ENCODE measurements at regions not wholly inside any gene's neighbourhood (a gene's known extent, or its start where the extent isn't known, plus 50 kb on each side); places are given as distances from the start of the nearest gene placed in this dataset.

GRCh38 chr4:174438711-174439110 lies 83.6 kb downstream of the HPGD start:
- no peak overlapping the region for H3K27ac Mint-ChIP-seq

DNA sequence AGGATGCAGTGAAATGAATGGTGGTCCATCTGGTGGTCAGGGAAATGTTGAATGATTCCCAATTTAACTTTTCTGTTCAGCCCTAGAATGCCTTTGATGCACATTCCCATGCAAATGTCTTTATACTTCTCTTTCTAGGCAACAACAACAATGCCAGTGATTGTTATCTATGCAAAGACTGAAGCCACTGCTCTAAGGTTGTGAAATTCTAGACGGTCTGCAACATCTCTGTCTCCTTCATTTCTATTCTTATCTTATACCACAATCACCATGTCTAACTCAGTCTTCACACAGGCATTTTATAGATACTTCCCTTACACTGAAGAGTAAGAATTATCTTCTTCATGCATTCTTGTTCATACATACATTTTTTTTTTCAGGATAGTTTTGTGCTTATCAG lies 84.5 kb downstream of the HPGD start:
- no peaks in the 10 kb centered on the region for H3K4me1 Mint-ChIP-seq (ENCODE audit: low read depth)
- no peak for DNase-seq
- no peak overlapping the region for H3K4me3 Mint-ChIP-seq
- no peaks in the 10 kb centered on the region for H3K27me3 Mint-ChIP-seq (ENCODE audit: insufficient read depth)
- H3K36me3 Mint-ChIP-seq (ENCODE audit: low read depth): no peaks in the 10 kb centered on the region
- no peak for TF ChIP-seq CTCF (IDR thresholded peaks at IDR 0.05)
- H3K9me3 Mint-ChIP-seq: peaks cover 11% of the 10 kb centered on the region
- no peak overlapping the region for H3K27ac Mint-ChIP-seq

More at GRCh38 chr4:174438711-174439110, 83.6 kb downstream of the HPGD start:
- no peak for TF ChIP-seq CTCF (IDR thresholded peaks at IDR 0.05)
- no peak overlapping the region for H3K4me3 Mint-ChIP-seq
- no peak for DNase-seq
- H3K9me3 Mint-ChIP-seq: peaks cover 11% of the 10 kb centered on the region
- H3K4me1 Mint-ChIP-seq (ENCODE audit: low read depth): no peaks in the 10 kb centered on the region
- H3K27me3 Mint-ChIP-seq (ENCODE audit: insufficient read depth): no peaks in the 10 kb centered on the region
- no peaks in the 10 kb centered on the region for H3K36me3 Mint-ChIP-seq (ENCODE audit: low read depth)

- Mint-ChIP-seq H3K27me3 (ENCODE audit: insufficient read depth) (no peaks in the 10 kb centered on the region), H3K4me1 (ENCODE audit: low read depth) (no peaks in the 10 kb centered on the region), H3K36me3 (ENCODE audit: low read depth) (no peaks in the 10 kb centered on the region), H3K4me3 (no peak overlapping the region), H3K9me3 (peaks cover 11% of the 10 kb centered on the region), H3K27ac (no peak overlapping the region)
- TF ChIP-seq CTCF (IDR thresholded peaks at IDR 0.05): no peak
- no peak for DNase-seq
Measured at GRCh38 chr4:174437324-174437723, 85.0 kb downstream of the HPGD start.

- Mint-ChIP-seq H3K9me3 (peaks cover 7% of the 10 kb centered on the region), H3K27me3 (ENCODE audit: insufficient read depth) (no peaks in the 10 kb centered on the region), H3K27ac (no peak overlapping the region), H3K4me1 (ENCODE audit: low read depth) (no peaks in the 10 kb centered on the region), H3K4me3 (no peak overlapping the region), H3K36me3 (ENCODE audit: low read depth) (no peaks in the 10 kb centered on the region)
- no peak for DNase-seq
- no peak for TF ChIP-seq CTCF (IDR thresholded peaks at IDR 0.05)
Measured at GRCh38 chr4:174436377-174436776, 85.9 kb downstream of the HPGD start.

DNA sequence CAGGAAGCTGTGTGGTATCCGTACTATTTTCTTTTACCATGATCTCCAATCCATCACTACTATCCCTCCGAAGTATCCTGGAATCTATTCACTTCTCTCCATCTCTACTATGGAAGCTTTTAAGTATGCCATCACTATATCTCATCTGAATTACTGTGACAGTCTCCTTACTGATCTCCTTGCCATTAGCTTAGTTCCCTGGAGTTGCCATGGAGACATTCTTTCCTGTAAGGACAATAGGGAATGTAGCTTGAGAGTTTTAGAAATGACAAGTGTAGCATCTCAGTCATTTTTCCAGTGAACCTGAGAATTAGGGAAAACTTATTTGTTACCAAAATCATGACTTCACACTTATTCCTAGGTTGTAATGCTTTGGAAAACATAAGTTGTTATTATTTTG lies 86.3 kb downstream of the HPGD start:
- no peak overlapping the region for H3K4me3 Mint-ChIP-seq
- no peaks in the 10 kb centered on the region for H3K4me1 Mint-ChIP-seq (ENCODE audit: low read depth)

More for the DNA sequence above, 86.3 kb downstream of the HPGD start:
- H3K27me3 Mint-ChIP-seq (ENCODE audit: insufficient read depth): no peaks in the 10 kb centered on the region
- no peak for TF ChIP-seq CTCF (IDR thresholded peaks at IDR 0.05)
- H3K36me3 Mint-ChIP-seq (ENCODE audit: low read depth): no peaks in the 10 kb centered on the region
- H3K9me3 Mint-ChIP-seq: peaks cover 7% of the 10 kb centered on the region
- no peak overlapping the region for H3K27ac Mint-ChIP-seq
- no peak for DNase-seq
